ENCODE measurements at regions not wholly inside any gene's neighbourhood (a gene's known extent, or its start where the extent isn't known, plus 50 kb on each side); places are given as distances from the start of the nearest gene placed in this dataset.
A peak's percentile ranks its signal among the peaks of the same experiment; 100 is the strongest.

DNA sequence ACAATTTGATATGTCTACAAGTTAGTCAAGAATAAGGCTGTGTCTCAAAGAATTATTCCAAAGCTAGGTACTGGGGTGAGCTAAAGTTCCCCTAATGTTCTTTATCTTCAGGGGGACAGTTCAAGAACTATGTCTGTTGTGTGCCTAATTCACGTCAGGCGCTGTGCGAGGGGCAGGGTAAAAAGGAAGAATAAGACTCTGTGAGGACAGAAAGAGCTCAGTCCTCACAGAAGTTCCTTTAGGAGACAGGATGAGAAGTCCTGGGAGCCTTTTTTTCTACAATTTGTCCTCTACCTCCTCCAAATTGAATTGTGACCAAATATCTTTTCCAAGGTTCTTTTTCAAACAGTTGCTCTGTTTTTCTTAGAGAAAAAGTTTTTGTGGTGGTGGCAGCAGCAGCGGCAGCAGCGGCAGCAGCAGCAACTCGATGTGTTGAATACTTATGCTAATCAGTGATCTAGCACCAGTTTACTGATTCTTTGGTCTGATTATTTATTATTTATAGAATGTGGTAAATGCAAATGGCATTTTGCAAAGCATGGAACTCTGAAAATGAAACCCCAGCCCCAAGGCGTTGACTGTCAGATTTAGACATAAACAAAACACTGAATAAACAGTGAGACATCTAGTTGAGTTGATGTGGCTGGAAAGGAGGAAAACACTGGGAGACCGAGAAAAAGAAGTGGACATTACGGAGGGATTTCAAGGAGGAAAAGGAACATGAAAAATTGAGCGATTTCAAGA is 88.6 kb downstream of the GTPBP8 start:
- TF ChIP-seq, protein P1, sequence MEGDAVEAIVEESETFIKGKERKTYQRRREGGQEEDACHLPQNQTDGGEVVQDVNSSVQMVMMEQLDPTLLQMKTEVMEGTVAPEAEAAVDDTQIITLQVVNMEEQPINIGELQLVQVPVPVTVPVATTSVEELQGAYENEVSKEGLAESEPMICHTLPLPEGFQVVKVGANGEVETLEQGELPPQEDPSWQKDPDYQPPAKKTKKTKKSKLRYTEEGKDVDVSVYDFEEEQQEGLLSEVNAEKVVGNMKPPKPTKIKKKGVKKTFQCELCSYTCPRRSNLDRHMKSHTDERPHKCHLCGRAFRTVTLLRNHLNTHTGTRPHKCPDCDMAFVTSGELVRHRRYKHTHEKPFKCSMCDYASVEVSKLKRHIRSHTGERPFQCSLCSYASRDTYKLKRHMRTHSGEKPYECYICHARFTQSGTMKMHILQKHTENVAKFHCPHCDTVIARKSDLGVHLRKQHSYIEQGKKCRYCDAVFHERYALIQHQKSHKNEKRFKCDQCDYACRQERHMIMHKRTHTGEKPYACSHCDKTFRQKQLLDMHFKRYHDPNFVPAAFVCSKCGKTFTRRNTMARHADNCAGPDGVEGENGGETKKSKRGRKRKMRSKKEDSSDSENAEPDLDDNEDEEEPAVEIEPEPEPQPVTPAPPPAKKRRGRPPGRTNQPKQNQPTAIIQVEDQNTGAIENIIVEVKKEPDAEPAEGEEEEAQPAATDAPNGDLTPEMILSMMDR (IDR thresholded peaks at IDR 0.05; ENCODE audit: extremely low read depth, missing control alignments), result no peak
- DNase-seq (ENCODE audit: low spot score), result peak; percentile 41

DNA sequence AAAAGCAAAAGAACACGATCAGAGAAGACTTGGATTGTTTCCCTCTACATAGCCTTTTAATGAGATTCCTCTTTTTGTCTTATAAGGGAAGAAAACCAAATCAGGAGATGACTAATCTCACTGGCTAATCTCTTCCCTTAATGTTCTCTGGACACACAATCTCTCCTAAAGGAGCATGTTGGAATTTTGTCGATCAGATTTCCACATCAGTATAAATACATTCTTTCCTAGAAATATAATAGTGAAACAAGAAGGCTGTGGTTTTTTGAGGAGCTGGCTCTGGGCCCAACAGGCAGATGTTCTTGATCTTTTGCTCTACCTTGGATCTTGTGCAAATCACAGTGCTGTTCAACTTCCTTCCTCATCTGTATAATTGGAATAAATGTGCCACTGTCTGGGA is 94.0 kb downstream of the GTPBP8 start:
- TF ChIP-seq, protein P1 (IDR thresholded peaks at IDR 0.05; ENCODE audit: extremely low read depth, missing control alignments), result no peak
- DNase-seq (ENCODE audit: low spot score), result no peak

DNA sequence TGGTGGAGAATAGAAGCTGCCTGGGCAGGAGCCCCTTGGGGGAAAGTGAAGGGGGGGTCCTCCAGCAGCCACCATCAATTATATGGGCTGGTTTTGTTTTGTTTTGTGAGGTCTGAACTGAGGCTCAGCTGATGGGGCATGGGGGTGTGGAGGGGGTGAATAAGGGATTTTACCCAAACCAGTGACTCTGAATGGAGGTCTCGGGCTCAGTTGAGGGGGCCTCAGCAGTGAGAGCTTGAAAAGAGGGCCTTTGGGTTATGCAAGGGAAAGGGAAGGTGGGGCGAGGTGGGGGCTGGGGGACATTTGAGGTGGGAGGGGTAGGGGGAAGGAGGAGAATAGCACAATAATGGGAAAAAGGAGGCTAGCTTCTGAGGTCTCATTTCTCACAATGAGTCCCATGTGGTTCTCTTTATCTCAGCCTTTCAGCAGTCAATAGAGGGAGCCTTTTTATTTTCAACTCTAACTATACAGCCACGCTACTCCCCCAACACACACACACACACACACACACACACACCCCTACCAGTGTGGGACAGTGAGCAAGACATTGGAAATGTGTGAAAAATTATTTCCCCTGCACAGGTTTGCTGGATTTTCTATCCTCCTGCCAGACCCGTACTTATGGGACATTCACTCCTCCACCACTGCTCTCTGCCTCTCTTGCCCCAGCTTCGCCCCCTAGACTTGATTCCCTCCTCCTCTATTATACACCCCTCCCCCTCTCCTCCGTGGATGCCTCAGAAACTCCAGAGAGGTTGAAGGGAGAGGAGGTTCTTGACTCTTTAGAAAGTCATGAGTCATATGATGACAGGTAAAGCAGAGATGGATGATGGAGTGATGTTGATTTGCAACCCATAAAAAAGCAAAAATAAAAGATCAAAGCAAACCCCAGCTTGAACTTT is 96.0 kb downstream of the GTPBP8 start:
- DNase-seq (ENCODE audit: low spot score), result no peak
- TF ChIP-seq, protein P1 (IDR thresholded peaks at IDR 0.05; ENCODE audit: extremely low read depth, missing control alignments), result no peak

DNA sequence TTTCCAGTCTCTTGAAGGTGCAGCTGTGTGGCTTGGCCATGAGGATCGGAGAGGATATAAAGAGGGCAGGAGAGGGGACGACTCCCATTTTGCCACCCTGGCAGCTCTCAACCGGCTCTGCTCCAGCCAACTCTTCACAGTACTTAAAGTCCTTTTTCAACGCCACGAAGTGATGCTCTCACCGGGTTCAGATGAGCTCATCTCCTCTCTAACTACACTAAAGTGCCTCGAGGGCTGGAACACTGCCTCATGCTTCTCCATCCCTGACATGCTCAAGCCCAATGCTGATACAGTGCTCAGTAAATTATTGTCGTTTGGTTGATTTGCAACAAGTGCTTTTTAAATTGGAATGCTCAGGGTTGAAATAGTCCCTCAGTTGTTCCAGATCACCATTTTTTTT is 97.8 kb downstream of the GTPBP8 start:
- TF ChIP-seq, protein P1 (IDR thresholded peaks at IDR 0.05; ENCODE audit: extremely low read depth, missing control alignments), result no peak
- DNase-seq (ENCODE audit: low spot score), result no peak

DNA sequence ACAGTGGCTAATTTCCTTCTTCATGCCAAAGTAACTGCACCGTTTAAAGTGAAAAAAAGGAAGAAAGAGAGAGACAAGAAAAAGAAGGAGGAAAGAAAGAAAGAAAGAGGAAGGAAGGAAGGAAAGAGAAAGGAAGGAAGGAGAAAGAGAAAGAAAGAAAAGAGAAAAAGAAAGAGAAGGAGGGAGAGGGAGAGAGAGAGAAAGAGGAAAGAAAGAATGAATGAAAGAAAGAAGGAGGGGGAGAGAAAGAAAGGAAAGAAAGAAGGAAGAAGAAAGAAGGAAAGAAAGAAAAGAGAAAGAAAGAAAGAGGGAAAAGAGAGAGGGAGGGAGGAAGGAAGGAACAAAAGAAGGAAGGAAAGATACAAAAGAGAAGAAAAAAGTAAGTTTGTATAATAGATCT is 100.6 kb downstream of the GTPBP8 start:
- no peak for DNase-seq (ENCODE audit: low spot score)
- TF ChIP-seq, protein P1 (IDR thresholded peaks at IDR 0.05; ENCODE audit: extremely low read depth, missing control alignments), result no peak

DNA sequence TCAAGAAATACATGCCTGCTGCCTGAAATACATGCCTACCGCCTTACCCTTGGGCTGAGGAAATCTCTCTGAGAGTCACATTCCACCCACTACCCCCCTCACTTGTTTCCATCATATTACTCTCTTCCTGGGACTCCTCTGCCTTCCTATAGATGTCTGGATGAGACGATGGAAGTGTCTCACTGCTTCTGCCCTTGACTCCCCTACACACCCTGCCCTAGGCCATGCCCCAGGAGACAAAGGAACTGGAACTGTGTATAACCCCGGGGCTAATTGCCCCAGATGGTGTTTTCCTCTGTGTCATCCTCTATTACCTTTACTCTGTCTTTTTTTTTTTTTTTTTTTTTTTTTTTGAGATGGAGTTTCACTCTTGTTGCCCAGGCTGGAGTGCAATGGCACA is 102.0 kb downstream of the GTPBP8 start:
- TF ChIP-seq, protein P1 (IDR thresholded peaks at IDR 0.05; ENCODE audit: extremely low read depth, missing control alignments), result no peak
- DNase-seq (ENCODE audit: low spot score), result no peak
